Panc1 (cell line): ENCODE measurements at regions not wholly inside any gene's neighbourhood (a gene's known extent, or its start where the extent isn't known, plus 50 kb on each side); places are given as distances from the start of the nearest gene placed in this dataset.

Source experiments
- POLR2AphosphoS5 ChIP-seq: IDR thresholded peaks from 2 replicates; pipeline ENCODE4 v1.6.1; 2012; ENCODE audit warnings: mild to moderate bottlenecking, low read depth, low read length, moderate library complexity
- TF ChIP-seq, protein P1 (sequence below): fragments of 450-650 bp; IDR thresholded peaks from 2 replicates; pipeline ENCODE4 v1.5.1; 2017; ENCODE audit warnings: mild to moderate bottlenecking
- TF ChIP-seq, protein P2 (sequence below), 2 experiments: IDR thresholded peaks; 2 replicates each; pipeline ENCODE4 v1.6.1; 2011 to 2012; ENCODE audit warnings: low read depth in 2 of 2, control low read depth in 1 of 2, low read length in 1 of 2, mild to moderate bottlenecking in 1 of 2, moderate library complexity in 1 of 2; ENCODE audit not compliant: insufficient read depth in 1 of 2

DNA sequence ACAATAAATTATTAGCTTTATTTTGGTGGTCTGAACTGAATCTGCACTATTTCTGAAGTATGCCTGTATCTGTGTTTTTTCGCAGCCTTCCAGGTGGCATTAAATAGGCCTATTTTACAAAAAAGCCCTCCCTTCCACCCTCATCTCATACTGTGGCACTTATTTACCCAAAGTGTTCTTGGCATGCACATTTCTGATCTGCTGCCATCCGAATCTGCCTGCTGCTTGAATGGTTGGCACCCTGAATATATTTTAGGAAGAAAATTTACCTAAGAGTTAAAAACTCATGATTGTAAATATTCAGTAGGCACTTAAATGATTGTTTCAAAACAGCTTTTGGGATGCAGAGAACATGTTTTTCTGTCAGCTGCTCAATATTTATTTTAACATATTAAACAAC, 150.1 kb downstream of the SLC28A3 start:
- TF ChIP-seq, protein P1, sequence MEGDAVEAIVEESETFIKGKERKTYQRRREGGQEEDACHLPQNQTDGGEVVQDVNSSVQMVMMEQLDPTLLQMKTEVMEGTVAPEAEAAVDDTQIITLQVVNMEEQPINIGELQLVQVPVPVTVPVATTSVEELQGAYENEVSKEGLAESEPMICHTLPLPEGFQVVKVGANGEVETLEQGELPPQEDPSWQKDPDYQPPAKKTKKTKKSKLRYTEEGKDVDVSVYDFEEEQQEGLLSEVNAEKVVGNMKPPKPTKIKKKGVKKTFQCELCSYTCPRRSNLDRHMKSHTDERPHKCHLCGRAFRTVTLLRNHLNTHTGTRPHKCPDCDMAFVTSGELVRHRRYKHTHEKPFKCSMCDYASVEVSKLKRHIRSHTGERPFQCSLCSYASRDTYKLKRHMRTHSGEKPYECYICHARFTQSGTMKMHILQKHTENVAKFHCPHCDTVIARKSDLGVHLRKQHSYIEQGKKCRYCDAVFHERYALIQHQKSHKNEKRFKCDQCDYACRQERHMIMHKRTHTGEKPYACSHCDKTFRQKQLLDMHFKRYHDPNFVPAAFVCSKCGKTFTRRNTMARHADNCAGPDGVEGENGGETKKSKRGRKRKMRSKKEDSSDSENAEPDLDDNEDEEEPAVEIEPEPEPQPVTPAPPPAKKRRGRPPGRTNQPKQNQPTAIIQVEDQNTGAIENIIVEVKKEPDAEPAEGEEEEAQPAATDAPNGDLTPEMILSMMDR, result no peak
- TF ChIP-seq, protein P2, sequence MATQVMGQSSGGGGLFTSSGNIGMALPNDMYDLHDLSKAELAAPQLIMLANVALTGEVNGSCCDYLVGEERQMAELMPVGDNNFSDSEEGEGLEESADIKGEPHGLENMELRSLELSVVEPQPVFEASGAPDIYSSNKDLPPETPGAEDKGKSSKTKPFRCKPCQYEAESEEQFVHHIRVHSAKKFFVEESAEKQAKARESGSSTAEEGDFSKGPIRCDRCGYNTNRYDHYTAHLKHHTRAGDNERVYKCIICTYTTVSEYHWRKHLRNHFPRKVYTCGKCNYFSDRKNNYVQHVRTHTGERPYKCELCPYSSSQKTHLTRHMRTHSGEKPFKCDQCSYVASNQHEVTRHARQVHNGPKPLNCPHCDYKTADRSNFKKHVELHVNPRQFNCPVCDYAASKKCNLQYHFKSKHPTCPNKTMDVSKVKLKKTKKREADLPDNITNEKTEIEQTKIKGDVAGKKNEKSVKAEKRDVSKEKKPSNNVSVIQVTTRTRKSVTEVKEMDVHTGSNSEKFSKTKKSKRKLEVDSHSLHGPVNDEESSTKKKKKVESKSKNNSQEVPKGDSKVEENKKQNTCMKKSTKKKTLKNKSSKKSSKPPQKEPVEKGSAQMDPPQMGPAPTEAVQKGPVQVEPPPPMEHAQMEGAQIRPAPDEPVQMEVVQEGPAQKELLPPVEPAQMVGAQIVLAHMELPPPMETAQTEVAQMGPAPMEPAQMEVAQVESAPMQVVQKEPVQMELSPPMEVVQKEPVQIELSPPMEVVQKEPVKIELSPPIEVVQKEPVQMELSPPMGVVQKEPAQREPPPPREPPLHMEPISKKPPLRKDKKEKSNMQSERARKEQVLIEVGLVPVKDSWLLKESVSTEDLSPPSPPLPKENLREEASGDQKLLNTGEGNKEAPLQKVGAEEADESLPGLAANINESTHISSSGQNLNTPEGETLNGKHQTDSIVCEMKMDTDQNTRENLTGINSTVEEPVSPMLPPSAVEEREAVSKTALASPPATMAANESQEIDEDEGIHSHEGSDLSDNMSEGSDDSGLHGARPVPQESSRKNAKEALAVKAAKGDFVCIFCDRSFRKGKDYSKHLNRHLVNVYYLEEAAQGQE (IDR thresholded peaks at IDR 0.05; ENCODE audit: insufficient read depth in 1 of 2, low read depth in 2 of 2, low read length in 1 of 2), result no peak
- TF ChIP-seq POLR2AphosphoS5, result no peak
